Neuronal stem cell (in vitro differentiated cells): ENCODE measurements at regions not wholly inside any gene's neighbourhood (a gene's known extent, or its start where the extent isn't known, plus 50 kb on each side); places are given as distances from the start of the nearest gene placed in this dataset.

Experiments used
- DNase-seq: peaks from one replicate; pipeline ENCODE4 v3.0.0-alpha.2; 2013; ENCODE audit warnings: low spot score
- H2AFZ ChIP-seq: one replicate; pipeline ENCODE4 v1.6.1; 2013; ENCODE audit warnings: mild to moderate bottlenecking, low read length, inconsistent platforms
- H2AK5ac ChIP-seq: 2 replicates; pipeline ENCODE4 v1.6.1; 2013; ENCODE audit warnings: low read depth, mild to moderate bottlenecking, inconsistent platforms, low read length, moderate library complexity, mixed read lengths
- H2BK120ac ChIP-seq: 2 replicates; pipeline ENCODE4 v1.6.1; 2013; ENCODE audit warnings: low read depth, mild to moderate bottlenecking, inconsistent platforms, low read length, moderate library complexity, mixed read lengths
- H2BK12ac ChIP-seq: one replicate; pipeline ENCODE4 v1.6.1; 2013; ENCODE audit warnings: low read length, inconsistent platforms
- H2BK15ac ChIP-seq: 2 replicates; pipeline ENCODE4 v1.6.1; 2013; ENCODE audit warnings: mild to moderate bottlenecking, low read length, inconsistent platforms, mixed read lengths
- H2BK5ac ChIP-seq: one replicate; pipeline ENCODE4 v1.6.1; 2013; ENCODE audit warnings: inconsistent platforms, mild to moderate bottlenecking, low read length, moderate library complexity
- H3K14ac ChIP-seq: one replicate; pipeline ENCODE4 v1.6.1; 2013; ENCODE audit warnings: low read length, inconsistent platforms
- H3K18ac ChIP-seq: 2 replicates; pipeline ENCODE4 v1.6.1; 2013; ENCODE audit warnings: low read length, inconsistent platforms
- H3K23ac ChIP-seq: 2 replicates; pipeline ENCODE4 v1.6.1; 2013; ENCODE audit warnings: low read depth, mild to moderate bottlenecking, mixed read lengths, low read length, inconsistent platforms; ENCODE audit not compliant: poor library complexity
- H3K27ac ChIP-seq: replicated peaks from 3 replicates; pipeline ENCODE4 v1.5.1; 2013; ENCODE audit warnings: low read length, inconsistent platforms
- H3K27me3 ChIP-seq, 3 experiments: 2 replicates each; pipeline ENCODE4 v1.6.1; 2013; ENCODE audit warnings: low read length in 3 of 3, mild to moderate bottlenecking in 2 of 3, inconsistent platforms in 1 of 3, low read depth in 1 of 3, mixed read lengths in 1 of 3, moderate library complexity in 1 of 3; ENCODE audit not compliant: control insufficient read depth in 3 of 3, insufficient read depth in 3 of 3
- H3K36me3 ChIP-seq, 2 donors: replicated peaks in 1 of 2; 2 replicates each; pipeline ENCODE4 v1.6.1; 2013; ENCODE audit warnings: low read length in 2 of 2; ENCODE audit not compliant: control insufficient read depth in 2 of 2, insufficient read depth in 2 of 2
- H3K4ac ChIP-seq: 2 replicates; pipeline ENCODE4 v1.6.1; 2013; ENCODE audit warnings: inconsistent platforms, mild to moderate bottlenecking, low read length, moderate library complexity
- H3K4me1 ChIP-seq, 2 donors: 1 replicate in 1 of 2; 2 replicates in 1 of 2; pipeline ENCODE4 v1.6.1; 2013; ENCODE audit warnings: low read length in 2 of 2, low read depth in 1 of 2; ENCODE audit not compliant: control insufficient read depth in 2 of 2, insufficient read depth in 1 of 2
- H3K4me2 ChIP-seq: one replicate; pipeline ENCODE4 v1.6.1; 2013; ENCODE audit warnings: mild to moderate bottlenecking, low read length, inconsistent platforms; ENCODE audit not compliant: insufficient read depth, poor library complexity, severe bottlenecking
- H3K4me3 ChIP-seq, 2 donors: 2 replicates each; pipeline ENCODE4 v1.5.1; 2013; ENCODE audit warnings: low read length in 2 of 2, mild to moderate bottlenecking in 2 of 2, inconsistent platforms in 1 of 2, moderate library complexity in 1 of 2
- H3K79me1 ChIP-seq: one replicate; pipeline ENCODE4 v1.6.1; 2013; ENCODE audit warnings: low read depth, mild to moderate bottlenecking, inconsistent platforms, low read length, moderate library complexity
- H3K9ac ChIP-seq: one replicate; pipeline ENCODE4 v1.6.1; 2013; ENCODE audit warnings: mild to moderate bottlenecking, low read depth, low read length, inconsistent platforms; ENCODE audit not compliant: poor library complexity
- H3K9me3 ChIP-seq, 2 donors: replicated peaks in 1 of 2; 2 replicates each; pipeline versions ENCODE3 to v1.6.1; 2013; ENCODE audit warnings: low read length in 2 of 2, mild to moderate bottlenecking in 2 of 2, inconsistent platforms in 1 of 2, low read depth in 1 of 2, mixed read lengths in 1 of 2, moderate library complexity in 1 of 2; ENCODE audit not compliant: control insufficient read depth in 2 of 2, insufficient read depth in 1 of 2
- H4K8ac ChIP-seq: one replicate; pipeline ENCODE4 v1.6.1; 2013; ENCODE audit warnings: low read depth, mild to moderate bottlenecking, inconsistent platforms, low read length, moderate library complexity
- H4K91ac ChIP-seq: one replicate; pipeline ENCODE4 v1.6.1; 2013; ENCODE audit warnings: low read length, low read depth, mild to moderate bottlenecking, inconsistent platforms; ENCODE audit not compliant: poor library complexity
- WGBS, 2 donors: extraction: QIAGEN DNeasy Blood & Tissue Kit; methylation state at CpG; one replicate each; pipeline ENCODE4 v1.1.7; 2013; ENCODE audit warnings: missing lambda C conversion rate in 2 of 2, mixed read lengths in 1 of 2; ENCODE audit not compliant: insufficient read length in 2 of 2, insufficient replicate concordance in 1 of 2; ENCODE audit errors: extremely low coverage in 2 of 2; 5-methylcytosine and 5-hydroxymethylcytosine counted together

- no peak overlapping the region for H2AFZ ChIP-seq
Observed at GRCh38 chr5:104001136-104001535, 438.5 kb upstream of the NUDT12 start.

GRCh38 chr5:103993031-103993430 is 430.4 kb upstream of the NUDT12 start:
- Histone ChIP-seq H3K14ac (no peak overlapping the region), H3K4me2 (no peak overlapping the region), H3K36me3 (no peaks in the 10 kb centered on the region), H2BK12ac (no peak overlapping the region), H3K4ac (no peak overlapping the region), H3K18ac (no peak overlapping the region), H3K9ac (no peak overlapping the region), H2AK5ac (no peak overlapping the region), H4K8ac (no peak overlapping the region), H2BK120ac (no peak overlapping the region), H3K23ac (no peak overlapping the region), H2BK5ac (no peak overlapping the region), H3K4me3 (no peak overlapping the region), H2BK15ac (no peak overlapping the region), H3K79me1 (no peaks in the 10 kb centered on the region), H3K4me1 (no peaks in the 10 kb centered on the region), H2AFZ (no peak overlapping the region), H3K27ac (no peak overlapping the region), H4K91ac (no peak overlapping the region), H3K27me3 (no peaks in the 10 kb centered on the region), H3K9me3 (no peaks in the 10 kb centered on the region)
- DNase-seq, result no peak
- no CpG with 5 or more reads among the region's 1 CpG for WGBS, 2 donors

More at GRCh38 chr5:104001136-104001535, 438.5 kb upstream of the NUDT12 start:
- Histone ChIP-seq H3K79me1 (no peaks in the 10 kb centered on the region), H2BK120ac (no peak overlapping the region), H4K8ac (no peak overlapping the region), H2BK15ac (no peak overlapping the region), H3K4me1 (peaks cover 0 to 2% of the 10 kb centered on the region in 2 donors), H2BK12ac (no peak overlapping the region), H4K91ac (no peak overlapping the region), H2BK5ac (no peak overlapping the region), H3K4me3 (no peak overlapping the region), H3K36me3 (no peaks in the 10 kb centered on the region), H3K27me3 (no peaks in the 10 kb centered on the region), H3K4me2 (no peak overlapping the region), H2AK5ac (no peak overlapping the region), H3K9ac (no peak overlapping the region), H3K14ac (no peak overlapping the region), H3K27ac (no peak overlapping the region), H3K23ac (no peak overlapping the region), H3K9me3 (no peaks in the 10 kb centered on the region), H3K4ac (no peak overlapping the region), H3K18ac (no peak overlapping the region)
- WGBS, 2 donors, result no CpG with 5 or more reads among the region's 2 CpGs
- DNase-seq, result no peak

- WGBS, 2 donors, result no CpG with 5 or more reads among the region's 4 CpGs
- H3K14ac ChIP-seq, result no peak overlapping the region
Observed at GRCh38 chr5:103990064-103990463, 427.5 kb upstream of the NUDT12 start.

GRCh38 chr5:103981592-103981991 is 419.0 kb upstream of the NUDT12 start:
- no CpG with 5 or more reads among the region's 4 CpGs for WGBS, 2 donors
- Histone ChIP-seq H2AFZ (no peak overlapping the region), H3K9ac (no peak overlapping the region), H2BK5ac (no peak overlapping the region), H3K36me3 (no peaks in the 10 kb centered on the region), H3K4me3 (no peak overlapping the region), H3K4ac (no peak overlapping the region), H4K91ac (no peak overlapping the region), H4K8ac (no peak overlapping the region), H3K23ac (no peak overlapping the region), H2BK12ac (no peak overlapping the region), H3K4me1 (no peaks in the 10 kb centered on the region), H2AK5ac (no peak overlapping the region), H3K4me2 (no peak overlapping the region), H3K79me1 (no peaks in the 10 kb centered on the region), H3K9me3 (no peaks in the 10 kb centered on the region), H3K14ac (no peak overlapping the region), H3K27ac (no peak overlapping the region), H2BK120ac (no peak overlapping the region), H3K18ac (no peak overlapping the region), H2BK15ac (no peak overlapping the region), H3K27me3 (no peaks in the 10 kb centered on the region)
- no peak for DNase-seq

More at GRCh38 chr5:103990064-103990463, 427.5 kb upstream of the NUDT12 start:
- Histone ChIP-seq H2AFZ (no peak overlapping the region), H3K36me3 (no peaks in the 10 kb centered on the region), H2BK15ac (no peak overlapping the region), H4K91ac (no peak overlapping the region), H3K18ac (no peak overlapping the region), H2BK120ac (no peak overlapping the region), H3K9me3 (no peaks in the 10 kb centered on the region), H3K4ac (no peak overlapping the region), H3K27me3 (no peaks in the 10 kb centered on the region), H3K4me3 (no peak overlapping the region), H3K79me1 (no peaks in the 10 kb centered on the region), H2AK5ac (no peak overlapping the region), H2BK5ac (no peak overlapping the region), H3K27ac (no peak overlapping the region), H3K23ac (no peak overlapping the region), H4K8ac (no peak overlapping the region), H3K4me1 (no peaks in the 10 kb centered on the region), H2BK12ac (no peak overlapping the region), H3K9ac (no peak overlapping the region), H3K4me2 (no peak overlapping the region)
- no peak for DNase-seq
